ENCODE measurements at regions not wholly inside any gene's neighbourhood (a gene's known extent, or its start where the extent isn't known, plus 50 kb on each side); places are given as distances from the start of the nearest gene placed in this dataset.
A peak's percentile ranks its signal among the peaks of the same experiment; 100 is the strongest.

DNA sequence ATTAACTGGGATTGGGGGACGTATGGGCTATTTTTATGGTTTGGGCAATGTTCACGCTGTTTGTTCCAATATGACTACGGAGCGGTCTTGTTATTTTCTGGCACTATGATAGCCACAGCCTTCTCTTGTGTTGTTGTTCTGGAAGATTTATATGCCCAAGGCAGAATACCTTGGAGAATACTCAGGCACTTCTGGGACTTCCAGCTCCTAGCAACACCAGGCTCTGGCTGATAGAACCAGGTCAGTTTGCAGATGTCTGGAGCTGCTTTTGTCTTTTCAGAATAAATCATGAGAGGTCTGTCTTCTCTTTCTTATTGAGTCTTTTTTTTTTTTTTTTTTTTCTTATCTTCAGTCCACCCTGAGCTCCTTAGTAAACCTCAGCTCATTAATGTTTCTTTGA, 262.5 kb downstream of the MED10 start:
- TF ChIP-seq, protein P1, sequence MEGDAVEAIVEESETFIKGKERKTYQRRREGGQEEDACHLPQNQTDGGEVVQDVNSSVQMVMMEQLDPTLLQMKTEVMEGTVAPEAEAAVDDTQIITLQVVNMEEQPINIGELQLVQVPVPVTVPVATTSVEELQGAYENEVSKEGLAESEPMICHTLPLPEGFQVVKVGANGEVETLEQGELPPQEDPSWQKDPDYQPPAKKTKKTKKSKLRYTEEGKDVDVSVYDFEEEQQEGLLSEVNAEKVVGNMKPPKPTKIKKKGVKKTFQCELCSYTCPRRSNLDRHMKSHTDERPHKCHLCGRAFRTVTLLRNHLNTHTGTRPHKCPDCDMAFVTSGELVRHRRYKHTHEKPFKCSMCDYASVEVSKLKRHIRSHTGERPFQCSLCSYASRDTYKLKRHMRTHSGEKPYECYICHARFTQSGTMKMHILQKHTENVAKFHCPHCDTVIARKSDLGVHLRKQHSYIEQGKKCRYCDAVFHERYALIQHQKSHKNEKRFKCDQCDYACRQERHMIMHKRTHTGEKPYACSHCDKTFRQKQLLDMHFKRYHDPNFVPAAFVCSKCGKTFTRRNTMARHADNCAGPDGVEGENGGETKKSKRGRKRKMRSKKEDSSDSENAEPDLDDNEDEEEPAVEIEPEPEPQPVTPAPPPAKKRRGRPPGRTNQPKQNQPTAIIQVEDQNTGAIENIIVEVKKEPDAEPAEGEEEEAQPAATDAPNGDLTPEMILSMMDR (conservative IDR thresholded peaks at IDR 0.05): no peak
- 95% methylated on average over 4 of the region's 4 CpGs; no CpG with 5 or more reads in 1 of the 2 experiments for WGBS, 2 experiments (ENCODE audit: insufficient coverage in 1 of 2, insufficient read length in 1 of 2)
- DNase-seq: no peak
- no peaks in the 10 kb centered on the region for H3K9me3 Mint-ChIP-seq
- H3K9me3 ChIP-seq (ENCODE audit: control insufficient read depth, low read length): no peaks in the 10 kb centered on the region
- H3K4me1 Mint-ChIP-seq: no peaks in the 10 kb centered on the region
- no peak overlapping the region for H3K4me3 Mint-ChIP-seq
- H3K27ac ChIP-seq (ENCODE audit: low read depth, low read length): peak overlapping the region; percentile 55
- no peaks in the 10 kb centered on the region for H3K4me1 ChIP-seq (ENCODE audit: control insufficient read depth, insufficient read depth, low read length)
- H3K9ac ChIP-seq (ENCODE audit: extremely low read depth, low read length, poor library complexity, severe bottlenecking): no peak overlapping the region
- no peaks in the 10 kb centered on the region for H3K27me3 ChIP-seq (ENCODE audit: control insufficient read depth, insufficient read depth, low read length, poor library complexity, severe bottlenecking)
- H3K27me3 Mint-ChIP-seq (ENCODE audit: insufficient read depth): peaks cover 3% of the 10 kb centered on the region
- no peaks in the 10 kb centered on the region for H3K36me3 Mint-ChIP-seq (ENCODE audit: low read depth)
- no peak overlapping the region for H3K4me3 ChIP-seq (ENCODE audit: low read length)
- H3K36me3 ChIP-seq (ENCODE audit: control insufficient read depth, insufficient read depth, low read length): no peaks in the 10 kb centered on the region
- no peak overlapping the region for H3K27ac Mint-ChIP-seq

DNA sequence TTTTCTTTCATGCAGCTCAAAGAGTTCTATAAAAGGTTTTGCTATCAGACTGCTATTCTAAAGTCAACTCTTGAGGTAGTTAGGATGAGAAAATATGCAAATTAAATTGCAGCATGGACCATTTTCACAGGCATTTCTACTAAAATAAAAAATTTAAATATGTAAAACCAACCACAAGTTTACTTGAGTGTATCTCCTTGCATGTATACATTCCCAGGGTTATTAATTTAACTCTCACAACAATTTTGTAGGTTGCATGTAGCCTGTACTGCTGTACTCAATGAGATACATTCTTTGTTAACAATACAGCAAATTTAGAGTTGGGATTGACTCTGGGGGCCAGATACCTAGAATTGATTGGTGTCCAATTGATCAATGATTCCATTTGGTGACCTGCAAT, 265.8 kb downstream of the MED10 start:
- no peak overlapping the region for H3K4me3 ChIP-seq (ENCODE audit: low read length)
- H3K4me3 Mint-ChIP-seq: no peak overlapping the region
- H3K36me3 ChIP-seq (ENCODE audit: control insufficient read depth, insufficient read depth, low read length): no peaks in the 10 kb centered on the region
- H3K4me1 ChIP-seq (ENCODE audit: control insufficient read depth, insufficient read depth, low read length): no peaks in the 10 kb centered on the region
- no peak overlapping the region for H3K9ac ChIP-seq (ENCODE audit: extremely low read depth, low read length, poor library complexity, severe bottlenecking)
- H3K27ac Mint-ChIP-seq: no peak overlapping the region
- H3K9me3 Mint-ChIP-seq: no peaks in the 10 kb centered on the region
- H3K27ac ChIP-seq (ENCODE audit: low read depth, low read length): no peak overlapping the region
- H3K27me3 ChIP-seq (ENCODE audit: control insufficient read depth, insufficient read depth, low read length, poor library complexity, severe bottlenecking): no peaks in the 10 kb centered on the region
- peaks cover 3% of the 10 kb centered on the region for H3K27me3 Mint-ChIP-seq (ENCODE audit: insufficient read depth)
- TF ChIP-seq, protein P1 (conservative IDR thresholded peaks at IDR 0.05): no peak
- no peak for DNase-seq
- H3K4me1 Mint-ChIP-seq: peaks cover 3% of the 10 kb centered on the region
- H3K9me3 ChIP-seq (ENCODE audit: control insufficient read depth, low read length): no peaks in the 10 kb centered on the region
- no peaks in the 10 kb centered on the region for H3K36me3 Mint-ChIP-seq (ENCODE audit: low read depth)

DNA sequence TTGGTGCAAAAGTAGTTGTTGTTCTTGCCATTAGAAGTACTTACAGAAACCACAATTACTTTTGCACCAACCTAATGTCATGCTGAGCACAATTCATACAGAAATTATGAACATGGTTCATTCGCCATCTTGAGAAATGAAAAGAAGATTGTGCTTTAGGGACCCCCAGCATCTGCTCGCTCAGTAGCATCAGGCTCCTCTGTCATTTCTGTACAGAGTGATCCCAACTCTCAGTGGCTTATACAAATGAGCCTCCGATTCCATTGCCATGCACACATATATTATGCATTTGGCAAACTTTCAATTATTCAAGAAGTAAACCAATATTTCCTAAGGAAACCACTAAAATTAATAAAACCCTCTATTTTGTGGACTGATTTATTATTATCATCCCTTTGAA, 266.2 kb downstream of the MED10 start:
- Histone ChIP-seq H3K27ac (ENCODE audit: low read depth, low read length) (no peak overlapping the region), H3K9ac (ENCODE audit: extremely low read depth, low read length, poor library complexity, severe bottlenecking) (no peak overlapping the region), H3K4me3 (ENCODE audit: low read length) (no peak overlapping the region), H3K4me1 (ENCODE audit: control insufficient read depth, insufficient read depth, low read length) (no peaks in the 10 kb centered on the region), H3K27me3 (ENCODE audit: control insufficient read depth, insufficient read depth, low read length, poor library complexity, severe bottlenecking) (no peaks in the 10 kb centered on the region), H3K9me3 (ENCODE audit: control insufficient read depth, low read length) (no peaks in the 10 kb centered on the region), H3K36me3 (ENCODE audit: control insufficient read depth, insufficient read depth, low read length) (no peaks in the 10 kb centered on the region)
- Mint-ChIP-seq H3K36me3 (ENCODE audit: low read depth) (no peaks in the 10 kb centered on the region), H3K27ac (no peak overlapping the region), H3K9me3 (no peaks in the 10 kb centered on the region), H3K27me3 (ENCODE audit: insufficient read depth) (peaks cover 3% of the 10 kb centered on the region), H3K4me3 (no peak overlapping the region), H3K4me1 (peaks cover 3% of the 10 kb centered on the region)
- WGBS, 2 experiments (ENCODE audit: insufficient coverage in 1 of 2, insufficient read length in 1 of 2): 88 to 100% methylated on average over 1 to 3 of the region's 3 CpGs
- no peak for DNase-seq
- TF ChIP-seq, protein P1 (conservative IDR thresholded peaks at IDR 0.05): no peak
